Neural cell (in vitro differentiated cells): ENCODE measurements at regions not wholly inside any gene's neighbourhood (a gene's known extent, or its start where the extent isn't known, plus 50 kb on each side); places are given as distances from the start of the nearest gene placed in this dataset.

Experiments
- H2AFZ ChIP-seq: fragments of 200-600, 300-800 bp; sonication (generic), shearing (Covaris generic); 2 replicates; pipeline ENCODE4 v1.6.0; 2014; ENCODE audit warnings: low read depth, mild to moderate bottlenecking, antibody characterized with exemption, low read length, moderate library complexity
- H3F3A ChIP-seq: fragments of 200-600 bp; shearing (Covaris generic); 2 replicates; pipeline ENCODE4 v1.6.1; 2016; ENCODE audit warnings: mild to moderate bottlenecking, moderate library complexity, mixed read lengths, antibody characterized with exemption, low read length; ENCODE audit not compliant: insufficient read depth, poor library complexity, severe bottlenecking
- H3K27ac ChIP-seq: fragments of 200-600, 300-800 bp; sonication (generic), shearing (Covaris generic); 2 replicates; pipeline ENCODE4 v1.5.1; 2014; ENCODE audit warnings: mild to moderate bottlenecking, low read length, moderate library complexity
- H3K27me3 ChIP-seq: fragments of 300-800, 200-600 bp; sonication (generic), shearing (Covaris generic); 2 replicates; pipeline ENCODE4 v1.6.0; 2014; ENCODE audit warnings: mild to moderate bottlenecking, low read depth, low read length, moderate library complexity; ENCODE audit not compliant: insufficient read depth
- H3K36me3 ChIP-seq: fragments of 300-800, 200-600 bp; sonication (generic), shearing (Covaris generic); 2 replicates; pipeline ENCODE4 v1.5.1; 2014; ENCODE audit warnings: mild to moderate bottlenecking, antibody characterized with exemption, low read length, moderate library complexity; ENCODE audit not compliant: insufficient read depth
- H3K4me2 ChIP-seq: fragments of 300-800, 200-600 bp; sonication (generic), shearing (Covaris generic); 2 replicates; pipeline ENCODE4 v1.6.0; 2014; ENCODE audit warnings: mild to moderate bottlenecking, low read length
- H3K4me3 ChIP-seq: fragments of 300-800, 200-600 bp; sonication (generic), shearing (Covaris generic); 2 replicates; pipeline ENCODE4 v1.5.1; 2014; ENCODE audit warnings: mild to moderate bottlenecking, low read length, moderate library complexity
- H3K79me2 ChIP-seq: fragments of 200-600 bp; shearing (Covaris generic); replicated peaks from 2 replicates; pipeline ENCODE4 v1.6.0; 2014; ENCODE audit warnings: mild to moderate bottlenecking, low read length, moderate library complexity; ENCODE audit not compliant: insufficient read depth
- H3K9ac ChIP-seq: fragments of 300-800, 200-600 bp; sonication (generic), shearing (Covaris generic); 2 replicates; pipeline ENCODE4 v1.6.1; 2016; ENCODE audit warnings: mild to moderate bottlenecking, low read length, mixed read lengths
- H3K9me2 ChIP-seq: fragments of 200-600 bp; shearing (Covaris generic); 2 replicates; pipeline ENCODE4 v1.6.1; 2016; ENCODE audit warnings: mild to moderate bottlenecking, low read length, mixed read lengths; ENCODE audit not compliant: insufficient read depth
- H3K9me3 ChIP-seq: fragments of 200-600, 300-800 bp; sonication (generic), shearing (Covaris generic); 2 replicates; pipeline ENCODE4 v1.6.1; 2016; ENCODE audit warnings: mild to moderate bottlenecking, mixed run types, low read length, moderate library complexity, mixed read lengths
- H4K20me1 ChIP-seq: fragments of 200-600 bp; shearing (Covaris generic); 2 replicates; pipeline ENCODE4 v1.6.1; 2016; ENCODE audit warnings: mild to moderate bottlenecking, mixed run types; ENCODE audit not compliant: insufficient read depth
- CTCF ChIP-seq: fragments of 450-650 bp; IDR thresholded peaks from 2 replicates; pipeline ENCODE4 v1.5.1; 2014; ENCODE audit warnings: antibody characterized with exemption, mild to moderate bottlenecking, moderate library complexity; ENCODE audit not compliant: poor library complexity, severe bottlenecking
- EP300 ChIP-seq: fragments of 450-650 bp; conservative IDR thresholded peaks from 2 replicates; pipeline ENCODE4 v1.6.1; 2014; ENCODE audit warnings: antibody characterized with exemption, mild to moderate bottlenecking, moderate library complexity; ENCODE audit not compliant: poor library complexity, severe bottlenecking
- EZH2 ChIP-seq: fragments of 200-600, 300-800 bp; shearing (Covaris generic), sonication (generic); IDR thresholded peaks from 2 replicates; pipeline ENCODE4 v1.6.1; 2014; ENCODE audit warnings: antibody characterized with exemption, low read length, borderline replicate concordance, mild to moderate bottlenecking; ENCODE audit not compliant: insufficient read depth, poor library complexity, severe bottlenecking
- MXI1 ChIP-seq: fragments of 450-650 bp; conservative IDR thresholded peaks from 2 replicates; pipeline ENCODE4 v1.6.1; 2014; ENCODE audit warnings: antibody characterized with exemption, mild to moderate bottlenecking; ENCODE audit not compliant: poor library complexity, severe bottlenecking
- POLR2AphosphoS5 ChIP-seq: IDR thresholded peaks from 2 replicates; pipeline ENCODE4 v1.6.1; 2012
- RAD21 ChIP-seq: fragments of 450-650 bp; conservative IDR thresholded peaks from 2 replicates; pipeline ENCODE4 v1.6.1; 2014; ENCODE audit warnings: antibody characterized with exemption, mild to moderate bottlenecking, moderate library complexity
- REST ChIP-seq: IDR thresholded peaks from 2 replicates; pipeline ENCODE4 v1.6.1; 2012; ENCODE audit warnings: borderline replicate concordance
- SMC3 ChIP-seq: fragments of 450-650 bp; conservative IDR thresholded peaks from 2 replicates; pipeline ENCODE4 v1.6.1; 2014; ENCODE audit warnings: antibody characterized with exemption, mild to moderate bottlenecking, moderate library complexity; ENCODE audit not compliant: poor library complexity
- TAF1 ChIP-seq: IDR thresholded peaks from 2 replicates; pipeline ENCODE4 v1.6.1; 2012; ENCODE audit warnings: low read depth

GRCh38 chr4:181845617-181846016, 397.6 kb upstream of the TENM3 start:
- no peak overlapping the region for H3K4me2 ChIP-seq
- H3K9me3 ChIP-seq = no peaks in the 10 kb centered on the region
- H3K4me3 ChIP-seq = no peak overlapping the region
- H3K9ac ChIP-seq = no peak overlapping the region
- H3K27ac ChIP-seq = no peak overlapping the region
- no peaks in the 10 kb centered on the region for H3K27me3 ChIP-seq
- H3K79me2 ChIP-seq = no peaks in the 10 kb centered on the region
- H3K36me3 ChIP-seq = no peaks in the 10 kb centered on the region
- no peak for TF ChIP-seq CTCF
- no peak for TF ChIP-seq REST
- no peak for TF ChIP-seq RAD21
- TF ChIP-seq TAF1 = no peak
- TF ChIP-seq POLR2AphosphoS5 = no peak
- no peaks in the 10 kb centered on the region for H3K9me2 ChIP-seq
- H4K20me1 ChIP-seq = no peaks in the 10 kb centered on the region
- no peaks in the 10 kb centered on the region for H3F3A ChIP-seq
- H2AFZ ChIP-seq = no peak overlapping the region

GRCh38 chr4:181846934-181847333, 396.3 kb upstream of the TENM3 start:
- no peak overlapping the region for H3K4me2 ChIP-seq
- H3K9me2 ChIP-seq = no peaks in the 10 kb centered on the region
- H3K4me3 ChIP-seq = no peak overlapping the region
- no peaks in the 10 kb centered on the region for H3K79me2 ChIP-seq
- H3K36me3 ChIP-seq = no peaks in the 10 kb centered on the region
- H2AFZ ChIP-seq = no peak overlapping the region
- no peaks in the 10 kb centered on the region for H3K9me3 ChIP-seq
- TF ChIP-seq EP300 (no peak), REST (no peak), MXI1 (no peak), TAF1 (no peak), POLR2AphosphoS5 (no peak), RAD21 (no peak), EZH2 (no peak), SMC3 (no peak), CTCF (no peak)
- no peaks in the 10 kb centered on the region for H3K27me3 ChIP-seq
- no peaks in the 10 kb centered on the region for H3F3A ChIP-seq
- H3K27ac ChIP-seq = no peak overlapping the region
- H4K20me1 ChIP-seq = no peaks in the 10 kb centered on the region
- no peak overlapping the region for H3K9ac ChIP-seq
